GM12892 (cell line): ENCODE measurements at regions not wholly inside any gene's neighbourhood (a gene's known extent, or its start where the extent isn't known, plus 50 kb on each side); places are given as distances from the start of the nearest gene placed in this dataset.

Experiments
- POLR2A ChIP-seq: IDR thresholded peaks from 2 replicates; pipeline ENCODE4 v1.6.1; 2011; ENCODE audit warnings: low read depth, low read length, control low read depth
- POLR2AphosphoS5 ChIP-seq: IDR thresholded peaks from 2 replicates; pipeline ENCODE4 v1.6.1; 2011; ENCODE audit warnings: low read depth, low read length, control low read depth

GRCh38 chr10:121168545-121169216 is 317.5 kb downstream of the WDR11 start:
- TF ChIP-seq POLR2A (no peak), POLR2AphosphoS5 (no peak)
